ENCODE measurements at regions not wholly inside any gene's neighbourhood (a gene's known extent, or its start where the extent isn't known, plus 50 kb on each side); places are given as distances from the start of the nearest gene placed in this dataset.

DNA sequence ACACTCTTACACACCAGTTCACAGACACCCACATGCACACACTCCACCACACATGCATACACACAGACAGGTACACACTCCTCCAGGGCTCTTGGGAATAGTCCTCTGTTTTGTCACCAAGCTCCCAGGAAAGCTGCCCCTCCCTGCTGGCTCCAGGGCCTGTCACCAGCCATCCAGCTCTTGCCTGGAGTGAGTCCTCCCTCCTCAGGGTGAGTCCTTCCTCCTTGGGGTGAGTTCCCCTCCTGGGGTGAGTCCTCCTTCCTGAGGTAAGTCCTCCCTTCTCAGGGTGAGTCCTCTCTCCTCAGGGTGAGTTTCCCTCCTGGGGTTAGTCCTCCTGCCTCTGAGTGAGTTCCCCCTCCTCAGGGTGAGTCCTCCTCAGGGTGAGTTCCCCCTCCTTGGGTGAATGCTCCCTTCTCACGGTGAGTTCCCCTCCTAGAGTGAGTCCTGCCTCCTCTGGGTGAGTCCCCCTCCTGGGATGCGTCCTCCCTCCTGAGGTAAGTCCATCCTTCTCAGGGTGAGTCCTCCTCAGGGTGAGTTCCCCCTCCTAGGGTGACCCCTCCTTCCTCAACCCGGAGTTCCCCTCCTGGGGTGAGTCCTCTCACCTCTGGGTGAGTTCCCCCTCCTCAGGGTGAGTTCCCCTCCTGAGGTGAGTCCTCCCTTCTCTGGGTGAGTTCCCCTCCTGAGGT lies 100.6 kb upstream of the FGF3 start:
- Histone ChIP-seq H3K9me3 (ENCODE audit: control insufficient read depth in 1 of 2, insufficient read depth in 1 of 2, low read depth in 1 of 2, low read length in 2 of 2) (no peaks in the 10 kb centered on the region), H3K4me1 (ENCODE audit: control insufficient read depth in 1 of 2, insufficient read depth in 2 of 2, low read length in 2 of 2) (peaks cover 11 to 32% of the 10 kb centered on the region in 2 experiments), H3K79me2 (ENCODE audit: insufficient read depth, low read length) (no peaks in the 10 kb centered on the region), H3K9ac (ENCODE audit: low read length) (no peak overlapping the region), H3K4me3 (replicated peaks in 1 of 2; ENCODE audit: low read depth in 1 of 2, low read length in 2 of 2) (no peak overlapping the region), H3K9me2 (ENCODE audit: insufficient read depth) (no peaks in the 10 kb centered on the region), H3K27me3 (ENCODE audit: insufficient read depth, low read length) (no peaks in the 10 kb centered on the region), H3K36me3 (ENCODE audit: control insufficient read depth in 1 of 2, insufficient read depth in 2 of 2, low read length in 2 of 2) (no peaks in the 10 kb centered on the region), H3K27ac (ENCODE audit: low read depth, low read length) (no peak overlapping the region), H2AFZ (ENCODE audit: low read depth, low read length, poor library complexity, severe bottlenecking) (no peak overlapping the region), H4K20me1 (ENCODE audit: insufficient read depth) (no peaks in the 10 kb centered on the region), H3K4me2 (ENCODE audit: low read length) (no peak overlapping the region)
- RAD21 ChIA-PET (ENCODE audit: low non-redundant PET in 1 of 2, low total read pairs in 2 of 2, uncharacterized antibody in 2 of 2, unreplicated experiment in 2 of 2) = no interaction called here
- no peak for ATAC-seq
- POLR2A ChIA-PET = no interaction called here
- no peak for TF ChIP-seq YY1 (IDR thresholded peaks at IDR 0.05; ENCODE audit: extremely low read depth, insufficient replicate concordance, low read depth, low read length)
- no peak for TF ChIP-seq CEBPB (IDR thresholded peaks at IDR 0.05; ENCODE audit: low read depth)
- no peak for TF ChIP-seq ELF1 (IDR thresholded peaks at IDR 0.05; ENCODE audit: borderline replicate concordance, low read depth)
- TF ChIP-seq JUND (IDR thresholded peaks at IDR 0.05) = no peak
- TF ChIP-seq POLR2AphosphoS5 (IDR thresholded peaks at IDR 0.05; ENCODE audit: low read depth, low read length) = no peak
- no peak for TF ChIP-seq FOSL1 (IDR thresholded peaks at IDR 0.05; ENCODE audit: low read depth)
- TF ChIP-seq SP1 (IDR thresholded peaks at IDR 0.05; ENCODE audit: low read depth) = no peak
- no peak for TF ChIP-seq POLR2A (IDR thresholded peaks at IDR 0.05; ENCODE audit: borderline replicate concordance, extremely low read depth, insufficient read depth, insufficient read length)
- TF ChIP-seq, protein P1, sequence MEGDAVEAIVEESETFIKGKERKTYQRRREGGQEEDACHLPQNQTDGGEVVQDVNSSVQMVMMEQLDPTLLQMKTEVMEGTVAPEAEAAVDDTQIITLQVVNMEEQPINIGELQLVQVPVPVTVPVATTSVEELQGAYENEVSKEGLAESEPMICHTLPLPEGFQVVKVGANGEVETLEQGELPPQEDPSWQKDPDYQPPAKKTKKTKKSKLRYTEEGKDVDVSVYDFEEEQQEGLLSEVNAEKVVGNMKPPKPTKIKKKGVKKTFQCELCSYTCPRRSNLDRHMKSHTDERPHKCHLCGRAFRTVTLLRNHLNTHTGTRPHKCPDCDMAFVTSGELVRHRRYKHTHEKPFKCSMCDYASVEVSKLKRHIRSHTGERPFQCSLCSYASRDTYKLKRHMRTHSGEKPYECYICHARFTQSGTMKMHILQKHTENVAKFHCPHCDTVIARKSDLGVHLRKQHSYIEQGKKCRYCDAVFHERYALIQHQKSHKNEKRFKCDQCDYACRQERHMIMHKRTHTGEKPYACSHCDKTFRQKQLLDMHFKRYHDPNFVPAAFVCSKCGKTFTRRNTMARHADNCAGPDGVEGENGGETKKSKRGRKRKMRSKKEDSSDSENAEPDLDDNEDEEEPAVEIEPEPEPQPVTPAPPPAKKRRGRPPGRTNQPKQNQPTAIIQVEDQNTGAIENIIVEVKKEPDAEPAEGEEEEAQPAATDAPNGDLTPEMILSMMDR (IDR thresholded peaks at IDR 0.05 in 2 of 3, conservative IDR thresholded peaks at IDR 0.05 in 1 of 3; ENCODE audit: borderline replicate concordance in 1 of 3, insufficient read depth in 1 of 3, low read depth in 2 of 3, low read length in 2 of 3) = no peak
- TF ChIP-seq SIN3A (IDR thresholded peaks at IDR 0.05; ENCODE audit: low read depth) = no peak
- TF ChIP-seq EZH2phosphoT487 (IDR thresholded peaks at IDR 0.05; ENCODE audit: borderline replicate concordance) = no peak
- TF ChIP-seq, protein P2, sequence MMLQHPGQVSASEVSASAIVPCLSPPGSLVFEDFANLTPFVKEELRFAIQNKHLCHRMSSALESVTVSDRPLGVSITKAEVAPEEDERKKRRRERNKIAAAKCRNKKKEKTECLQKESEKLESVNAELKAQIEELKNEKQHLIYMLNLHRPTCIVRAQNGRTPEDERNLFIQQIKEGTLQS (IDR thresholded peaks at IDR 0.05) = no peak
- TF ChIP-seq ZFX (IDR thresholded peaks at IDR 0.05) = no peak
- intact Hi-C loops (cut with micrococcal nuclease) = loop anchor here (1.0 to 5.0 kb wide), 2 partner anchors 157 to 271 kb away; partner anchors contain the start of gene ANO1
- no peak for DNase-seq (ENCODE audit: low read depth, low spot score)
- CTCF ChIA-PET = interaction anchor here (0.7 to 3.0 kb wide), 3 partner anchors 163 to 276 kb away, joined by 3 to 24 read pairs (median 9); no protein-coding TSS in a partner anchor
- no TSS peak for BruUV-seq (replicated peaks)

Data from HCT116 (cell line).